WTC11 (cell line): ENCODE measurements at regions not wholly inside any gene's neighbourhood (a gene's known extent, or its start where the extent isn't known, plus 50 kb on each side); places are given as distances from the start of the nearest gene placed in this dataset.

ENCODE experiments used
- ATAC-seq: fragments of 200-7000 bp; cut with Tn5 transposase; 2 replicates; pipeline ENCODE4 v1.10.0; 2021; ENCODE audit warnings: mild to moderate bottlenecking, moderate library complexity
- CTCF ChIA-PET: fragments of 300-600 bp; sonication (Branson Sonifier 250); formaldehyde crosslinking; loops from one replicate; lab custom pipeline; 2021; ENCODE audit warnings: antibody characterized with exemption; lab: Charles Lee
- POLR2A ChIA-PET: fragments of 350-600 bp; sonication (Branson Sonifier 250); formaldehyde crosslinking; loops from one replicate; lab custom pipeline; 2021; ENCODE audit warnings: antibody characterized with exemption; lab: Charles Lee
- DNase-seq: peaks from one replicate; pipeline ENCODE4 v3.0.0; 2021; ENCODE audit warnings: low spot score
- H3K27ac Mint-ChIP-seq: 2 replicates; pipeline ENCODE4 v1.8.0; 2021; ENCODE audit warnings: mixed read lengths
- H3K27me3 Mint-ChIP-seq: 2 replicates; pipeline ENCODE4 v1.8.0; 2021; ENCODE audit warnings: low read depth, mild to moderate bottlenecking, moderate library complexity, mixed read lengths
- H3K36me3 Mint-ChIP-seq: 2 replicates; pipeline ENCODE4 v1.8.0; 2021; ENCODE audit warnings: mixed read lengths
- H3K4me1 Mint-ChIP-seq: 2 replicates; pipeline ENCODE4 v1.8.0; 2022; ENCODE audit warnings: mixed read lengths
- H3K4me3 Mint-ChIP-seq: 2 replicates; pipeline ENCODE4 v1.8.0; 2021; ENCODE audit warnings: mild to moderate bottlenecking, moderate library complexity, mixed read lengths
- H3K9me3 Mint-ChIP-seq: 2 replicates; pipeline ENCODE4 v1.8.0; 2021; ENCODE audit warnings: mixed read lengths
- CDX4 ChIP-seq: fragments of 250-450 bp; sonication (Bioruptor Pico); IDR thresholded peaks from 2 replicates; pipeline ENCODE4 v1.9.0; 2021; ENCODE audit warnings: moderate library complexity, mild to moderate bottlenecking, inconsistent platforms, borderline replicate concordance
- E2F1 ChIP-seq: sonication (generic); formaldehyde crosslinking; IDR thresholded peaks from 2 replicates; pipeline ENCODE4 v1.8.0; 2022; ENCODE audit warnings: mild to moderate bottlenecking, missing genetic modification reagents
- ERG ChIP-seq: fragments of 250-450 bp; sonication (Bioruptor Pico); IDR thresholded peaks from 2 replicates; pipeline ENCODE4 v1.8.0; 2021; ENCODE audit warnings: mild to moderate bottlenecking
- FOXK1 ChIP-seq: sonication (generic); formaldehyde crosslinking; IDR thresholded peaks from 2 replicates; pipeline ENCODE4 v1.8.0; 2022; ENCODE audit warnings: mild to moderate bottlenecking, moderate library complexity, missing genetic modification reagents
- JAZF1 ChIP-seq: fragments of 250-450 bp; sonication (Bioruptor Pico); IDR thresholded peaks from 2 replicates; pipeline ENCODE4 v1.9.0; 2021; ENCODE audit warnings: moderate library complexity, mild to moderate bottlenecking, inconsistent platforms
- TEAD4 ChIP-seq: sonication (generic); formaldehyde crosslinking; IDR thresholded peaks from 2 replicates; pipeline ENCODE4 v1.8.0; 2022; ENCODE audit warnings: mild to moderate bottlenecking, missing genetic modification reagents
- USF1 ChIP-seq: sonication (generic); formaldehyde crosslinking; IDR thresholded peaks from 2 replicates; pipeline ENCODE4 v1.8.0; 2022; ENCODE audit warnings: mild to moderate bottlenecking, missing genetic modification reagents
- ZNF423 ChIP-seq: fragments of 250-450 bp; sonication (Bioruptor Pico); IDR thresholded peaks from 2 replicates; pipeline ENCODE4 v2.1.2; 2022; ENCODE audit warnings: mild to moderate bottlenecking, moderate library complexity
- ZNF512 ChIP-seq: sonication (generic); formaldehyde crosslinking; IDR thresholded peaks from 2 replicates; pipeline ENCODE4 v1.8.1; 2022; ENCODE audit warnings: missing genetic modification reagents, borderline replicate concordance
- TF ChIP-seq, protein P1 (sequence below): fragments of 250-450 bp; sonication (Bioruptor Pico); IDR thresholded peaks from 2 replicates; pipeline ENCODE4 v1.9.0; 2021; ENCODE audit warnings: mild to moderate bottlenecking, borderline replicate concordance
- TF ChIP-seq, protein P2 (sequence below): fragments of 250-450 bp; sonication (Bioruptor Pico); IDR thresholded peaks from 2 replicates; pipeline ENCODE4 v1.9.0; 2021; ENCODE audit warnings: mild to moderate bottlenecking
- TF ChIP-seq, protein P3 (sequence below): sonication (generic); formaldehyde crosslinking; IDR thresholded peaks from 2 replicates; pipeline ENCODE4 v1.8.1; 2023; ENCODE audit warnings: mild to moderate bottlenecking, missing genetic modification reagents, moderate library complexity

DNA sequence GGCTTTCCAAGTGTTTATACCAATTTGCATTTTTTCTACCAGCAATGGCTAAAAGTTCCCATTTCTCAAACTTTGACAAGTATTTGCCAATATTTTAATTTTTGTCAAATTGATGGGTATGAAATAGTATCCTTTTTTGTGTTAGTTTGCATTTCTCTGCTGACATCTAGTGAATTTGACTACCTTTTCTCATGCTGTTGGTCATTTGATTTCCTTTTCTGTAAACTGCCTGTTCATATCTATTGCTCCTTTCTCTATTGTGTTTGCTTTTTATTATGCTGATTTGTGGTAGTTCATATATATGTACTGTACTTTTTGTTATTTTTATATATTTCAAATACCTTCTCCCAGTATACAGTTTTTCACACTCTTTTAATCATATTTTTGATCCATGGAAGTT is 149.4 kb downstream of the PMAIP1 start (continued):
- TF ChIP-seq, protein P1, sequence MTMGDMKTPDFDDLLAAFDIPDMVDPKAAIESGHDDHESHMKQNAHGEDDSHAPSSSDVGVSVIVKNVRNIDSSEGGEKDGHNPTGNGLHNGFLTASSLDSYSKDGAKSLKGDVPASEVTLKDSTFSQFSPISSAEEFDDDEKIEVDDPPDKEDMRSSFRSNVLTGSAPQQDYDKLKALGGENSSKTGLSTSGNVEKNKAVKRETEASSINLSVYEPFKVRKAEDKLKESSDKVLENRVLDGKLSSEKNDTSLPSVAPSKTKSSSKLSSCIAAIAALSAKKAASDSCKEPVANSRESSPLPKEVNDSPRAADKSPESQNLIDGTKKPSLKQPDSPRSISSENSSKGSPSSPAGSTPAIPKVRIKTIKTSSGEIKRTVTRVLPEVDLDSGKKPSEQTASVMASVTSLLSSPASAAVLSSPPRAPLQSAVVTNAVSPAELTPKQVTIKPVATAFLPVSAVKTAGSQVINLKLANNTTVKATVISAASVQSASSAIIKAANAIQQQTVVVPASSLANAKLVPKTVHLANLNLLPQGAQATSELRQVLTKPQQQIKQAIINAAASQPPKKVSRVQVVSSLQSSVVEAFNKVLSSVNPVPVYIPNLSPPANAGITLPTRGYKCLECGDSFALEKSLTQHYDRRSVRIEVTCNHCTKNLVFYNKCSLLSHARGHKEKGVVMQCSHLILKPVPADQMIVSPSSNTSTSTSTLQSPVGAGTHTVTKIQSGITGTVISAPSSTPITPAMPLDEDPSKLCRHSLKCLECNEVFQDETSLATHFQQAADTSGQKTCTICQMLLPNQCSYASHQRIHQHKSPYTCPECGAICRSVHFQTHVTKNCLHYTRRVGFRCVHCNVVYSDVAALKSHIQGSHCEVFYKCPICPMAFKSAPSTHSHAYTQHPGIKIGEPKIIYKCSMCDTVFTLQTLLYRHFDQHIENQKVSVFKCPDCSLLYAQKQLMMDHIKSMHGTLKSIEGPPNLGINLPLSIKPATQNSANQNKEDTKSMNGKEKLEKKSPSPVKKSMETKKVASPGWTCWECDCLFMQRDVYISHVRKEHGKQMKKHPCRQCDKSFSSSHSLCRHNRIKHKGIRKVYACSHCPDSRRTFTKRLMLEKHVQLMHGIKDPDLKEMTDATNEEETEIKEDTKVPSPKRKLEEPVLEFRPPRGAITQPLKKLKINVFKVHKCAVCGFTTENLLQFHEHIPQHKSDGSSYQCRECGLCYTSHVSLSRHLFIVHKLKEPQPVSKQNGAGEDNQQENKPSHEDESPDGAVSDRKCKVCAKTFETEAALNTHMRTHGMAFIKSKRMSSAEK (CRISPR knock-in tag), result no peak
- TF ChIP-seq, all 79 proteins: peak for 0

DNA sequence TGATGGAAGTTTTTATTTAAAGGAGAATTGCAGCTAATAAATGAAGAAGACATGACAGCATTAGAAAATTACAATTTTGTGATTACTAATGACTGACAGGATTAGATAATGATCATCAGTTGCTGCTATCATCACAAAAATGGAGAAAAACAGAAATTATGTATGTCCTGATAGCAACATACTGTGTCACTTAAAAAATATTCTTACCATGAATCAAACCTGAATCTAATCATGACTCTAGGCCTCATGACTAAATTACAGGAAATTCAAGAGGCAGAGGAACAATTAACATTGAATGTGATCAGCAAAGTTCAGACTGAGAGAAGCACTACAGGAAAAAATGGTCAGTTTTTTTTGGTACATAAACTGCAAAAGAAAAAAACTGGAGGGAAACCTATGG is 147.8 kb downstream of the PMAIP1 start:
- no peak overlapping the region for H3K4me3 Mint-ChIP-seq
- peaks cover 14% of the 10 kb centered on the region for H3K36me3 Mint-ChIP-seq
- ChIA-PET CTCF (no interaction called here), POLR2A (no interaction called here)
- H3K4me1 Mint-ChIP-seq, result no peaks in the 10 kb centered on the region
- H3K27me3 Mint-ChIP-seq, result no peaks in the 10 kb centered on the region
- no peak overlapping the region for H3K27ac Mint-ChIP-seq
- ATAC-seq (no peak), DNase-seq (no peak)
- peaks cover 18% of the 10 kb centered on the region for H3K9me3 Mint-ChIP-seq
- TF ChIP-seq CDX4 (no peak), ZNF512 (CRISPR knock-in tag) (no peak), E2F1 (CRISPR knock-in tag) (no peak), ZNF423 (no peak), USF1 (no peak), TEAD4 (CRISPR knock-in tag) (no peak), ERG (CRISPR knock-in tag) (no peak), JAZF1 (no peak), FOXK1 (CRISPR knock-in tag) (no peak)
- TF ChIP-seq, protein P2, sequence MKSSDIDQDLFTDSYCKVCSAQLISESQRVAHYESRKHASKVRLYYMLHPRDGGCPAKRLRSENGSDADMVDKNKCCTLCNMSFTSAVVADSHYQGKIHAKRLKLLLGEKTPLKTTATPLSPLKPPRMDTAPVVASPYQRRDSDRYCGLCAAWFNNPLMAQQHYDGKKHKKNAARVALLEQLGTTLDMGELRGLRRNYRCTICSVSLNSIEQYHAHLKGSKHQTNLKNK (CRISPR knock-in tag), result no peak
- TF ChIP-seq, protein P1 (CRISPR knock-in tag), result no peak
- TF ChIP-seq, protein P3, sequence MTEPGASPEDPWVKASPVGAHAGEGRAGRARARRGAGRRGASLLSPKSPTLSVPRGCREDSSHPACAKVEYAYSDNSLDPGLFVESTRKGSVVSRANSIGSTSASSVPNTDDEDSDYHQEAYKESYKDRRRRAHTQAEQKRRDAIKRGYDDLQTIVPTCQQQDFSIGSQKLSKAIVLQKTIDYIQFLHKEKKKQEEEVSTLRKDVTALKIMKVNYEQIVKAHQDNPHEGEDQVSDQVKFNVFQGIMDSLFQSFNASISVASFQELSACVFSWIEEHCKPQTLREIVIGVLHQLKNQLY (CRISPR knock-in tag), result no peak
